ENCODE measurements at regions not wholly inside any gene's neighbourhood (a gene's known extent, or its start where the extent isn't known, plus 50 kb on each side); places are given as distances from the start of the nearest gene placed in this dataset.
"Not testable (repeated sequence)": the region's sequence is repeated elsewhere in the genome, so short reads cannot be mapped to it uniquely, and the experiment has no call there.

DNA sequence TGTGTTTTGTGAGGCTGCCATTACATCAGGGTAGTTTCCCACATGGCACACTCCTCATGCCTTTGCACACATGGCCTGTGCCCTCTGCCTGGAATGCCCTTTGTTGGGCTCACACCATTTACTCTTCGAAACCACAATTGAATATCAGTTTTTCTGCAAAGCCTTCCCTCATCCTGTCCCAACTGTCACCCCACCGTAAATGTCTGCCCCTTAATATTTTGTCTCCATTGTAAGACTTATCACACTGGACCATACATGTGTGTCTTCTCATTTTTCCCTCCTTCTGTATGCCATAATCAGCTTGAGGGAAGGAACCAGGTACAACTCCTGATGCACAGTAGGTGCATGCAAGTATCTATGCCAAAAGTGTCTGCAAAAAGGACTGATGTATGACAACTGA is 62.7 kb upstream of the TMEM252 start:
- H3K4me3 ChIP-seq = no peak overlapping the region
- H3K27me3 ChIP-seq (ENCODE audit: insufficient read depth in 3 of 3, low read length in 2 of 3) = no peaks in the 10 kb centered on the region
- TF ChIP-seq, protein P1, sequence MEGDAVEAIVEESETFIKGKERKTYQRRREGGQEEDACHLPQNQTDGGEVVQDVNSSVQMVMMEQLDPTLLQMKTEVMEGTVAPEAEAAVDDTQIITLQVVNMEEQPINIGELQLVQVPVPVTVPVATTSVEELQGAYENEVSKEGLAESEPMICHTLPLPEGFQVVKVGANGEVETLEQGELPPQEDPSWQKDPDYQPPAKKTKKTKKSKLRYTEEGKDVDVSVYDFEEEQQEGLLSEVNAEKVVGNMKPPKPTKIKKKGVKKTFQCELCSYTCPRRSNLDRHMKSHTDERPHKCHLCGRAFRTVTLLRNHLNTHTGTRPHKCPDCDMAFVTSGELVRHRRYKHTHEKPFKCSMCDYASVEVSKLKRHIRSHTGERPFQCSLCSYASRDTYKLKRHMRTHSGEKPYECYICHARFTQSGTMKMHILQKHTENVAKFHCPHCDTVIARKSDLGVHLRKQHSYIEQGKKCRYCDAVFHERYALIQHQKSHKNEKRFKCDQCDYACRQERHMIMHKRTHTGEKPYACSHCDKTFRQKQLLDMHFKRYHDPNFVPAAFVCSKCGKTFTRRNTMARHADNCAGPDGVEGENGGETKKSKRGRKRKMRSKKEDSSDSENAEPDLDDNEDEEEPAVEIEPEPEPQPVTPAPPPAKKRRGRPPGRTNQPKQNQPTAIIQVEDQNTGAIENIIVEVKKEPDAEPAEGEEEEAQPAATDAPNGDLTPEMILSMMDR (IDR thresholded peaks at IDR 0.05) = no peak
- ATAC-seq (no peak), DNase-seq (no peak)
- no peaks in the 10 kb centered on the region for H3K9me3 ChIP-seq
- no peaks in the 10 kb centered on the region for H3K36me3 ChIP-seq (ENCODE audit: insufficient read depth in 1 of 2, low read depth in 1 of 2)
- no peaks in the 10 kb centered on the region for H3K4me1 ChIP-seq
- H3K27ac ChIP-seq = no peak overlapping the region
- 88 to 91% (median 89%) methylated on average over 2 of the region's 2 CpGs for WGBS, 3 donors
- intact Hi-C loops (cut with DNase I) = no loop called here

GRCh38 chr9:68608763-68609162 is 68.1 kb upstream of the TMEM252 start:
- no peak overlapping the region for H3K27ac ChIP-seq
- intact Hi-C loops (cut with DNase I) = no loop called here
- no peak for DNase-seq
- no peaks in the 10 kb centered on the region for H3K36me3 ChIP-seq (ENCODE audit: insufficient read depth in 1 of 2, low read depth in 1 of 2)
- TF ChIP-seq, protein P1 (IDR thresholded peaks at IDR 0.05) = no peak
- no peaks in the 10 kb centered on the region for H3K9me3 ChIP-seq
- ATAC-seq = no peak
- H3K27me3 ChIP-seq (ENCODE audit: insufficient read depth in 3 of 3, low read length in 2 of 3) = no peaks in the 10 kb centered on the region
- no peak overlapping the region for H3K4me3 ChIP-seq
- H3K4me1 ChIP-seq = no peaks in the 10 kb centered on the region
- WGBS, 3 donors = 85 to 87% (median 86%) methylated on average over 17 of the region's 17 CpGs

DNA sequence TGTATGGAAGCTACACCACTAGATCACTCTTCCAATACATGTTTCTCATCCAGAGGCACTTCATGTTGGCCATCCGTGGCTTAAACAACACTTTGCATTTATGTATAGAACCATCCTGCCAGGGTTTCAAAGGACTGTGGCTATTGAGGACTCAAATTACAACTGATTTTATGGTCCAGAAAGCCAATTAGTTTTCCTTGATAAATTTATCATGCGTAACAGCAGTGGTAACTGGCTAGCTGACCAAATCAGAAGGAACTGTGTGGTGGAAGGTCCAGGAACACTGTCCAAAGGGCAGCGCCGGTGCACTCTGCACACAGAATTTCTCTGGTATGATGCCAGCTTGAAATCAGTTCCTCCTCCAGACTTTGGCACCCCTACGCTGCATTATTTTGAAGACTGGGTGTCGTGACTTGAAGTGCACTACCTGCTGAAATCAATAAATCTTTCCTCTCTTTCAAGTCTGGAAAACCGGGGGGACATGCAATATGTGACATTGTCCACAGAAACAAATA is 69.3 kb upstream of the TMEM252 start:
- H3K36me3 ChIP-seq (ENCODE audit: insufficient read depth in 1 of 2, low read depth in 1 of 2) = no peaks in the 10 kb centered on the region
- H3K4me1 ChIP-seq = no peaks in the 10 kb centered on the region
- no peak overlapping the region for H3K27ac ChIP-seq
- TF ChIP-seq, protein P1 (IDR thresholded peaks at IDR 0.05) = no peak
- no peaks in the 10 kb centered on the region for H3K9me3 ChIP-seq
- no peaks in the 10 kb centered on the region for H3K27me3 ChIP-seq (ENCODE audit: insufficient read depth in 3 of 3, low read length in 2 of 3)
- DNase-seq (no peak), ATAC-seq (no peak)
- no peak overlapping the region for H3K4me3 ChIP-seq
- 23 to 37% (median 29%) methylated on average over 7 of the region's 7 CpGs for WGBS, 3 donors
- intact Hi-C loops (cut with DNase I) = loop anchor here in 1 of 2 donors (10.0 kb wide), 1 partner anchor 245 kb away; no protein-coding TSS in a partner anchor

- TF ChIP-seq, protein P1 (IDR thresholded peaks at IDR 0.05) = no peak
- H3K4me1 ChIP-seq = no peaks in the 10 kb centered on the region
- no peaks in the 10 kb centered on the region for H3K9me3 ChIP-seq
- WGBS, 3 donors = 83 to 86% (median 85%) methylated on average over 4 of the region's 4 CpGs
- no peaks in the 10 kb centered on the region for H3K36me3 ChIP-seq (ENCODE audit: insufficient read depth in 1 of 2, low read depth in 1 of 2)
- no peaks in the 10 kb centered on the region for H3K27me3 ChIP-seq (ENCODE audit: insufficient read depth in 3 of 3, low read length in 2 of 3)
- intact Hi-C loops (cut with DNase I) = loop anchor here in 1 of 2 donors (10.0 kb wide), 1 partner anchor 241 kb away; no protein-coding TSS in a partner anchor
- DNase-seq (no peak), ATAC-seq (no peak)
- H3K4me3 ChIP-seq = no peak overlapping the region
- no peak overlapping the region for H3K27ac ChIP-seq
Measured at GRCh38 chr9:68614121-68614520, 73.4 kb upstream of the TMEM252 start.

DNA sequence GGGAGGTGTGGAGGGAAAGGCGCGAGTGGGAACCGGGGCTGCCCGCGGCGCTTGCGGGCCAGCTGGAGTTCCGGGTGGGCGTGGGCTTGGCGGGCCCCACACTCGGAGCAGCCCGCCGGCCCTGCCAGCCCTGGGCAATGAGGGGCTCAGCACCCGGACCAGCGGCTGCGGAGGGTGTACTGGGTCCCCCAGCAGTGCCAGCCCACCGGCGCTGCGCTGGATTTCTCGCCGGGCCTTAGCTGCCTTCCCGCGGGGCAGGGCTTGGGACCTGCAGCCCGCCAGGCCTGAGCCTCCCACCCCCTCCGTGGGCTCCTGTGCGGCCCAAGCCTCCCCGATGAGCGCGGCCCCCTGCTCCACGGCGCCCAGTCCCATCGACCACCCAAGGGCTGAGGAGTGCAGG is 76.3 kb upstream of the TMEM252 start:
- not testable (repeated sequence) for H3K27me3 ChIP-seq (ENCODE audit: insufficient read depth in 3 of 3, low read length in 2 of 3); DNase-seq; ATAC-seq; H3K4me1 ChIP-seq; H3K27ac ChIP-seq; H3K36me3 ChIP-seq (ENCODE audit: insufficient read depth in 1 of 2, low read depth in 1 of 2); H3K9me3 ChIP-seq; H3K4me3 ChIP-seq
- intact Hi-C loops (cut with DNase I) = loop anchor here in 1 of 2 donors (10.0 kb wide), 1 partner anchor 238 kb away; no protein-coding TSS in a partner anchor
- WGBS, 3 donors = 91 to 96% (median 92%) methylated on average over 21 to 32 of the region's 32 CpGs

All from psoas muscle (tissue), 7 donors.